MG63 (cell line): ENCODE measurements at regions not wholly inside any gene's neighbourhood (a gene's known extent, or its start where the extent isn't known, plus 50 kb on each side); places are given as distances from the start of the nearest gene placed in this dataset.

ENCODE experiments used
- DNase-seq: peaks from one replicate; pipeline ENCODE4 v3.0.0-alpha.2; 2020
- H3K27me3 ChIP-seq: fragments of 250-450 bp; sonication (Bioruptor Pico); 2 replicates; pipeline ENCODE4 v1.5.1; 2020; ENCODE audit warnings: mild to moderate bottlenecking, moderate library complexity
- H3K36me3 ChIP-seq: fragments of 250-450 bp; sonication (Bioruptor Pico); 2 replicates; pipeline ENCODE4 v1.5.1; 2020; ENCODE audit warnings: mild to moderate bottlenecking, moderate library complexity
- H3K4me3 ChIP-seq: fragments of 250-450 bp; sonication (Bioruptor Pico); 2 replicates; pipeline ENCODE4 v1.5.1; 2020; ENCODE audit warnings: mild to moderate bottlenecking, moderate library complexity
- H3K9me3 ChIP-seq: fragments of 250-450 bp; sonication (Bioruptor Pico); 2 replicates; pipeline ENCODE4 v1.5.1; 2020; ENCODE audit warnings: mild to moderate bottlenecking, moderate library complexity

DNA sequence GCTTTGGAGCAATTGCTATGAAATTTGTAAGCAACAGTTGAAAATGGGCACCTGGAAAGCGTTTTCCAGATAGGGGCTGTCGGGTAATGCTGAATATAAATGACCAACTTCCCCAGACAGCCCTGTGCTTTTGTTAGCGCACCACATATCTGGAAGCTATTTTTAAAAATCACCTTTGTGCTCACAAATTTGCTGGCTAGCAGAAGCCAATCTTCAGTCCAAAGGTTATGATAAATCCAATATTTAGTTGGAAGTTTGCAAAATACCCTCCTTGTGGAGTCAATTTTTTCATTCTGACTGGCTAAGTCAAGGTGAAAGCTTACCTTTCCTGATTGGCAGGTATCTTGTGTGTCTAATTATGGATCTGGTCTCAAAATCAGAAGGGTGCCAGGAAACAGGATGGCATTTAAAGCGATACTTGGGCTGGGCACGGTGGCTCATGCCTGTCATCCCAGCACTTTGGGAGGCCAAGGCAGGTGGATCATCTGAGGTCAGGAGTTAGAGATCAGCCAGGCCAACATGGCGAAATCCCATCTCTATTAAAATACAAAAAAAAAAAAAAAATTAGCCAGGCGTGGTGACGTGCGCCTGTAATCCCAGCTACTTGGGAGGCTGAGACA is 124.1 kb upstream of the AJAP1 start:
- Histone ChIP-seq H3K36me3 (no peaks in the 10 kb centered on the region), H3K27me3 (no peaks in the 10 kb centered on the region), H3K9me3 (no peaks in the 10 kb centered on the region), H3K4me3 (no peak overlapping the region)
- DNase-seq = no peak

DNA sequence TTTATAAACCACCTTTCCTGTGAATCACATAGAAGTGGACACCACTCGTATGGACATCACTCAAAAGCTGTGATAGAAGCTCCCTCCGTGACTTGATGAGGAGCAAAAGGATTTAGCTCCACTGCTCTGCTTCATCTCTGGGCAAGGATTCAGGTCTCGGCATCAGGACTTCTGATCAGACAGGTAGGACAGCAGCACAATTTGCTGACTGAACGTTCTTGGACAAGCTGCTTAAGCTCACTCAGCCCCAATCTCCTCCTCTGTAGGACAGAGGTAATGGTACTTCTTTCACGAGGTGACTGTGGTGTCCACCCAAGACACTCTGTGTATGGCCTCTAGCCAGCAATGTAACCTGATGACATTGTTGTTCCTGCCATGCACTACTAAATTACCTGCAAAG is 122.6 kb upstream of the AJAP1 start:
- no peaks in the 10 kb centered on the region for H3K27me3 ChIP-seq
- H3K9me3 ChIP-seq = no peaks in the 10 kb centered on the region
- H3K4me3 ChIP-seq = no peak overlapping the region
- H3K36me3 ChIP-seq = no peaks in the 10 kb centered on the region
- no peak for DNase-seq

DNA sequence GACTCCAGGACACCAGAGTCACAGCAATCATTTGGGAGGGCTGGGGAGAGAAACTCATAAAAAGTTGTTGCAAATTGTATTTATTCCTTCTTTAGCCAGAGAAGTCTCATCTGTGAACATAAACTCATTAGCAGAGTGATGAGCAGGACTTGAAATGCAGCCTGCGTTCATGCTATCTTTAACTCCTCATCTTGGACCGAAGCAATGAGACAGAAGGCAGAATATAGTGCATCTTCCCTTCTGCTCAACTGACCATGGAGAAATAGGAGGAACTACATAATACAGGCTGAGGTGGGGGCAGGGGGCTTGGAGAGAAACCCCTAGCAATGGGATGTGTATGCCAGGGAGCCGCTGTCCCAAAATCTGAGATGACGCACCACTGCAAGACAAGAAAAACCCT is 121.8 kb upstream of the AJAP1 start:
- no peaks in the 10 kb centered on the region for H3K27me3 ChIP-seq
- no peak overlapping the region for H3K4me3 ChIP-seq
- no peaks in the 10 kb centered on the region for H3K36me3 ChIP-seq
- no peaks in the 10 kb centered on the region for H3K9me3 ChIP-seq
- DNase-seq = no peak

DNA sequence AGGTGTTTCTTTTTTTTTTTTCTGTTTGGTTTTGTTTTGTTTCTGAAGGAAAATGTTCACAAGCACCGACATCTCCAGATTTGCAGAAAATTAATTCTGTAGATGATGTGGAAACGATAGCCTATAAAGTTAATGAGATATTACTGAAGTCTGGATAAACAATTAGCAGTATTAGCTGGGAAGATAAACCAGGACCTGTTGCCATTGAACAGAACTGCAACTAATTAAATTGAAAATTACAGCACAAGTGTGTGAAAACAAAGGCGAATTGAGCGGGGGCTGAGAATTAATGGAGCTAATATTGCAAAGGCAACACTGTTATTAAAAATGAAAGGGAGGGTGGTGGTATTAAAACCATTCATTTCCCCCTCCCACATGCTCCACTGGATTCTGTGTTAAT is 107.5 kb upstream of the AJAP1 start:
- no peaks in the 10 kb centered on the region for H3K9me3 ChIP-seq
- no peaks in the 10 kb centered on the region for H3K36me3 ChIP-seq
- DNase-seq = no peak
- no peaks in the 10 kb centered on the region for H3K27me3 ChIP-seq
- no peak overlapping the region for H3K4me3 ChIP-seq

DNA sequence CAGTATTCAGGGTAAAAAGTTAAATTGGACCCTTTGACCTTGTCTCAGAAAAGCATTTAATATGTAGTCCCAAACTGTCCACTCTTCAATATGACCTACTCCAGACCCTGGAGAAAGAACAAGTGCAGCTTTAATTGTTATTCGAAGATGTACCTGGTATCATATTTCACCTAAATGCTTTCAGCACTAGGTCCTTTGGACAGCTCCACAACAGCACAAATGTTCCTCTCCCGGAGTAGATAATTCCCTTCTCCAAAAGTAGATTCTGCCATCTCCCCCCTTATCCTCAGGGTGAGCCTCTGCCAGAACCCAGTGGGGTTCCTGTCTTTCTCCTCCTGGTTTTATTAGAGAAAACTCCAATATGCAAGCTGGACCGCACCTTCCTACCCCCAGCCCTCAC is 104.5 kb upstream of the AJAP1 start:
- no peak overlapping the region for H3K4me3 ChIP-seq
- no peaks in the 10 kb centered on the region for H3K36me3 ChIP-seq
- no peak for DNase-seq
- H3K27me3 ChIP-seq = no peaks in the 10 kb centered on the region
- H3K9me3 ChIP-seq = no peaks in the 10 kb centered on the region

DNA sequence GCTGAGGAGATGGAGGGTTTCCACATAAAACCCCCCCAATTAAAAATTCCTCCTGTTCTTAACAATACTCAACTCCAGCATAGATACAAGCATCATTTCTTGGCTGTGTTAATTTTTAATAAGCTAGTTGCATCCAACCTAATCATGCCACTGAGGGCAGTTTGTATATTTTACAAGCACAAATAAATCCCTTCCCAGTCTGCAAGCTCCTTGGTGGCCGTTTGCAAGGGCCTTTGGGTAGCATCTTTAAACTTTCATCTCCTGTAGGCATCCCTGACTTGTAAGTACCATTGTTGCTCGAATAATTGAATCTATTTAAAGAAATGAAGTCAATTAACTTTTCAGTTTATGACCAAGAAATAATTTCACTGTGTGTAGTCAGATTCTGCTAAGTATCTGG is 103.5 kb upstream of the AJAP1 start:
- no peak overlapping the region for H3K4me3 ChIP-seq
- no peak for DNase-seq
- H3K27me3 ChIP-seq = no peaks in the 10 kb centered on the region
- H3K36me3 ChIP-seq = no peaks in the 10 kb centered on the region
- H3K9me3 ChIP-seq = no peaks in the 10 kb centered on the region

DNA sequence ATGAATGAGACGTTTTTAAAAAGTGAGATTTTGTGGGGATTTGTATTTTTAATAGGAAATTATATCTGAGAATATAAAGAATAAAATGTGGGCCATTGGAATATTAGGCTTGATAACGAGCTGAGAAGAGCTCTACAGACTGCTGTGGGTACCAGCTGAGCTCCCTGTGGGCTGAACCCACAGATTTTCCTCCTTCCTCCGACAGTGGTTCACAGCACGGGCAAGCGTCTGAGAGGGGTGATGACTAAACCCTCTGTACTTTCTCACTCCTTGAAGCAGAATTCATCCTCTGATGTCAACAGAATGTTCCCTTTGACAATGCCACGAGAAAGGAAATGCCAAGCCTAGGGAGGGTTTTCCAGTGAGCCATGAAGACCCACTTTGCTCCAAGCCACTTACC is 102.7 kb upstream of the AJAP1 start:
- no peak overlapping the region for H3K4me3 ChIP-seq
- H3K27me3 ChIP-seq = no peaks in the 10 kb centered on the region
- no peaks in the 10 kb centered on the region for H3K9me3 ChIP-seq
- no peak for DNase-seq
- H3K36me3 ChIP-seq = no peaks in the 10 kb centered on the region

DNA sequence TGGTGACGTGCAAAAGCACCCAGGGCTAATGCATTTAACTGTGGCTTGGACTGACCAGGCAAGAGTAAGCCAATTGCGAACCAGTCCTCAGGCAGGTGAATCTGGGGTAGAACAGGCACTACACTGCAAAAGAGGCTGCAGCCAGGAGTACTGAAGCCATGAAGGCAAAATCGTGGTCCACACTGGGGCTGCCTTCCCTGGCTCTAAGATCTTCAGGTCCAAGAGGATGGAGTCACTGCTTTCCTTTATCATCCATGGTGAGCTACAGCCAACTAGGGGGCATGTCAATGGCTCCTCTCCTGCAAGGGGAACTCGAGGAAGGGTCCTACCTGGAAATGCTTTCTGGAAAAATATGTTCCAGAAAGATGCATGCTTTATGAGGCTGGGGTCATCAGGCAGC is 100.6 kb upstream of the AJAP1 start:
- no peaks in the 10 kb centered on the region for H3K36me3 ChIP-seq
- H3K27me3 ChIP-seq = no peaks in the 10 kb centered on the region
- no peaks in the 10 kb centered on the region for H3K9me3 ChIP-seq
- no peak overlapping the region for H3K4me3 ChIP-seq
- no peak for DNase-seq

DNA sequence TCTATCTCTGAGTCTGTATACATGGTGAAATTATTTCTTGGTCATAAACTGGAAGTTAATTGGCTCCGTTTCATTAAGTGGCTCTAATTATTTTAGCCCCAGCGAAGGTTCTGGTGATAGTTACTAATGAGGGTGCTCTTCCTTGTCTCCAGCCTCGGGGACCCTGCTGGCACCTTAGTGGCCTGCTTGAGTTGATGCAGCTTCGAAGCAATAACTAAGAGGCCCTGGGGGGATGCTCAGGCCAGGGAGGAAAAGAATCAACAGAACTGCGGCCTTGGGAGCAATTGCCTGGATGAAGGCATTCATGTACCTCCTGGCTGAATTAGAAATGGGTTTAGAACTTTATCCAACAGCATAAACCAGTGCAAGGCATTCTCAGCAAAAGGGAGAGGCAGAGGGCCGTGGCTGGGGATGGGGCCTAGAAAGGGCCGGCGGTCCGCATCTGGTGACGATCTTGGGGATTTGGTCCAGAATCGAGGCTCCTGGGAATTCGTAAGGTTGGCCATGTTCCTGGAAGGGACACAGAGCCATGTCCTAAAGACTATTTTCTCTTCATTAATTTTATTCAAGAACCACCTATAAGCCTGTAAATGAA is 100.0 kb upstream of the AJAP1 start:
- Histone ChIP-seq H3K27me3 (no peaks in the 10 kb centered on the region), H3K9me3 (no peaks in the 10 kb centered on the region), H3K4me3 (no peak overlapping the region), H3K36me3 (no peaks in the 10 kb centered on the region)
- DNase-seq = no peak

DNA sequence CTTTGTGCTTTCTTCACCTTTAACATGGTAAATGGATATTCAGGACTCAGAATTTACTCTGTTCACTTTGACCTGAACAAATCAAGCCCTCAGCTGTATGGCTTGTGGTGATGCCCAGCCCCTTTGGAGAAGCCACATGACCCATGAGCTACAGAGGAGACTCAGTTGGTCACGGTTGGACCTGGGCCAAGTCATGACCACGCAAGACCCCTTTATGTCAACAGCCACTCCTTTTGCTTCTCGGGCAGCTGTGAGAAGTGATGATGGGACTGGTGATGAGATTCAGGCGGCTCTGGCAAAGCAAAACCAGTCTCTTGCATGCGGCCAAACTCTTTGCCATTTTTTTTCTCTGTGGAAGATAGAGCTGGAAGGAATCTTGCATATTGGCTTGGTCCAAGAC is 96.5 kb upstream of the AJAP1 start:
- Histone ChIP-seq H3K27me3 (no peaks in the 10 kb centered on the region), H3K36me3 (no peaks in the 10 kb centered on the region), H3K9me3 (no peaks in the 10 kb centered on the region), H3K4me3 (no peak overlapping the region)
- DNase-seq = no peak

DNA sequence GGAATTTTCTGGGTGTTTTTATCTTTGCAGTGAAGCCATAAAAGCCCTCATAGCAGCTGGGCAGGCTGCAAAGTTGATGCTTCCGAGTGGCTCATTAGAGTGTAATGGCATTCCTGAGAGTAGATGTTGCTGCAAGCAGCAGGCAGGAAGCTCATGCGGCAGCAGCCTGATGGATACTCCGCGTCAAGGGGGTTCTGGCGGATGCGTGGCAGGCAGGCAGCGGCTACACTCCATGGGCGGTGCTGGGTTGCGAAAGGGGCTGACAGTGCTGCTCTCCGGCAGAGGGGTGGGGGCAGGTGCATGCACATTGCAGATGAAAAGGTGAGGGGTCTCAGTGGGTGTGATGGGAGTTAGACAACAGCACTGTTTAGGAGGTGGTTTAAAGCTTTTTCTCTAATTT is 93.2 kb upstream of the AJAP1 start:
- H3K27me3 ChIP-seq = no peaks in the 10 kb centered on the region; the same call in 1 of the 2 replicates
- no peak for DNase-seq
- no peak overlapping the region for H3K4me3 ChIP-seq
- H3K36me3 ChIP-seq = no peaks in the 10 kb centered on the region
- no peaks in the 10 kb centered on the region for H3K9me3 ChIP-seq

DNA sequence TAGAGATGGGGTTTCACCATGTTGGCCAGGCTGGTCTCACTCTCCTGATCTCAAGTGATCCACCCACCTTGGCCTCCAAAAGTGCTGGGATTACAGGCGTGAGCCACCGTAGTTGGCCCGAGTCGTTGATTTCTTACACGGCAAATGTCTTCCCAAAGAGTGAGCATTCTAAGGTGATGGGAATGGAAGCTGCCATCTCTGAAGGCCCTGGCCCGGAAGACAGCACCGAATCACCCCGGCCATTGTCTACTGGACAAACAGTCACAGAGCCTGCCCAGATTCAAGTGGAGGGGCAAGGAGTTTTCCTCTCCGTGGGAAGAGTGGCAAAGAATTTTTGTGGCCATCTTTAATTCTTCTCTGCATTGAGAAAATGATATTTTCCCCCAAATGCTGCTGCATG is 92.1 kb upstream of the AJAP1 start:
- Histone ChIP-seq H3K4me3 (no peak overlapping the region), H3K27me3 (no peaks in the 10 kb centered on the region; the same call in 1 of the 2 replicates), H3K9me3 (no peaks in the 10 kb centered on the region), H3K36me3 (no peaks in the 10 kb centered on the region)
- no peak for DNase-seq

DNA sequence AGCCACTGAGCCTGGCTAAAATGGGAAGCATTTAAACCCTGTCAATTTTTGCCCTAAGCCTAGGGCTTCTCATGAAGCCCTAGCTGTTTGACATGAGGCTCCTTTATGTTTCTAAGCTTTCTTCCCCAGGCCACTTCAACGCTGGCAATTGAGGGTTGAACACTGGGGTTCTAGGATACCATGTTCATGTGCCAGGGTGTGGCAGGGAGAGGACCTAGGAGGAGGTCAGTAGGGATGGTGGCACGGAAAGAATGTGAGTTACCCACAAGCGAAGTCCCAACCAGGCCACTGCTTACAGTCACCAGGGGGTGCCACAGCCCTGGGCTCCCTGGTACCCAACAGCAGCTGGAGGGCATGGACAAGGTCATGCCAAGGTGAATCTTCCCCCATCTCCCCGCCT is 90.8 kb upstream of the AJAP1 start:
- no peaks in the 10 kb centered on the region for H3K36me3 ChIP-seq
- H3K9me3 ChIP-seq = no peaks in the 10 kb centered on the region
- no peak overlapping the region for H3K4me3 ChIP-seq
- DNase-seq = no peak
- no peaks in the 10 kb centered on the region; the same call in 1 of the 2 replicates for H3K27me3 ChIP-seq

DNA sequence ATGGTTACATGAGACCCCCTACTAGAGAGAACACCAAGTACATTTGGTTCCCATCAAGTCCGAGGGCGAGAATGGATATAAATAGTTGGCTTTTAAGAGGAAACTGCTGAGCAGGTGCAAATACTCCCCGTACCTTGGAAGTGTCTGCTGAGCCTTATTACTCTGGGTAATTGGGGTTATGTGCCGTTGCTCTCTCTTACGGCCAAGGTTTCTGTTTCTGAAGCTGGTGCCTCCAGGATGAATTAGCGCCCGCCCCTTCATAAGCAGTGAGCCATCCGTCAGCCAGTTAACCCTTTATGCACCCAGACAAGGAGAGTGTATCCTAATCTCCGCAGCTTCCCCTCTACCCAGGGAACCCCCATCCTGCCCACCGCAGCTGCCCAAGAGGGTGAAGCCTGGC is 90.4 kb upstream of the AJAP1 start:
- no peaks in the 10 kb centered on the region for H3K36me3 ChIP-seq
- DNase-seq = no peak
- no peak overlapping the region for H3K4me3 ChIP-seq
- H3K9me3 ChIP-seq = no peaks in the 10 kb centered on the region
- no peaks in the 10 kb centered on the region; the same call in 1 of the 2 replicates for H3K27me3 ChIP-seq

DNA sequence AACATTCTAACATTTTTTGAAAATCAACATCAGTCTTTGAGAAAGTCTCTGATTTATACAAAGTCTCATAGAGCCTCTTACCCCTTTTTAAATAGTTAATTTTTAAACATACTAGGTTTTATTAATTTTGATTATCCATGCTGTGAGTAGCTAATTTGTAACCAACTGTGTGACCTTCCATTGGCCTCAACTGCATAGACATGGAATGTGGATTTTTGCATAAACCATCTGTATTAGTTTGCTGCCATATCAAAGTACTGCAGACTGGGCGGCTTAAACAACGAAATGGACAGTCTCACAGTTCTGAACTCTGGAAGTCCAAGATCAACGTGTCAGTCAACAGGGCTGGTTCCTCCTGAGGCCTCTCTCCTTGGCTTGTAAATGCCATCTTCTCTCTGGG is 89.2 kb upstream of the AJAP1 start:
- DNase-seq = no peak
- H3K27me3 ChIP-seq = no peaks in the 10 kb centered on the region; the same call in 1 of the 2 replicates
- no peaks in the 10 kb centered on the region for H3K36me3 ChIP-seq
- H3K4me3 ChIP-seq = no peak overlapping the region
- no peaks in the 10 kb centered on the region for H3K9me3 ChIP-seq

DNA sequence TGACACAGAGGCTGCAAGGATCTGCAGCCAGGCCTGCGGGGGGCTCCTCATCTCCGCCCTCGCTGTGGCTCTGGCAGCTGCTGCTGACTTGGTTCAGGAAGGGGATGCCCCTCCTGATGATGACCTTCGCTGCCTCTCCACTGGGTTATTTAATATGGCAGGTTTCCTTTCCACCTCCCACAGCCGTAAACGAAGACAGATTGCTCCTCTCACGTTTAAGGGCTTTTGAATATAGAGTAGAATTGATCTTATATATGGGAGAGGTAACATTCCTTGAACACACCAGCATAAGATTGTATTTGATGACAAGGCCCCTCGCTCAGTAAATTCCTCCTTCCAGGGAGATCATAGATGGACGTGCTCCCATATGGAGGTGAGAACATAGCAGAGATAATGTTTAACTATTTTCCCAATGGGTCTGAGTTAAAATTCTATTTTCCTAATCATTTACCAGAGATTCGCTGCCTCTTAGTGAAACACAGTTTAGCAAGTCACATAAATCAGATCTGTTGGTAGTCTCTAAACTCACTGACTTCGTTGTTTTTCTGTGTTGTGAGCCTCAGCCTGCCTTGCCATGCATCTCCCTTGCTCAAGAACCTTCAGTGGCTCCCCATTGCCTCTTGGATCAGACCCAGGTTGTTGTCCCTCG is 88.5 kb upstream of the AJAP1 start:
- Histone ChIP-seq H3K4me3 (no peak overlapping the region), H3K27me3 (no peaks in the 10 kb centered on the region; the same call in 1 of the 2 replicates), H3K9me3 (no peaks in the 10 kb centered on the region), H3K36me3 (no peaks in the 10 kb centered on the region)
- DNase-seq = no peak

DNA sequence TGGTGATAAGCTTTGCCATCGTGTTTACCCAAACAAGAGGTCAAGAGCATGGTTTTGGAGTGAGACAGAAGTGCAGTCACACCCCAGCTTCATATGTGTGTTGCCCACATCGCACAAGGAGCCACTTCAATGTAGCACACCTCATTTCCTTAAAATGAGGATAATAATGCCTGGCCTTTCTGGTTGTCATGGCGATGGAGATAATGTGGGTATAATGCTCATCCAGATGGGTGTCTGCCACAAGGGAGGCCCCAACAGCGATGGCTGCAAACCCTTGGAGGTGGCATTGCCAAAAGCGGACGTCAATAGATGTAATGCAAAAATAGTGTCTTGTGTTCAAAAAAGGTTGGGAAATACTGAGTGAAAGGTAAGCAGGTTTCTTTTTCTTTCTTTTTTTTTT is 83.1 kb upstream of the AJAP1 start:
- Histone ChIP-seq H3K36me3 (no peaks in the 10 kb centered on the region), H3K27me3 (peaks cover 3% of the 10 kb centered on the region; the same call in 1 of the 2 replicates), H3K9me3 (no peaks in the 10 kb centered on the region), H3K4me3 (no peak overlapping the region)
- DNase-seq = no peak

DNA sequence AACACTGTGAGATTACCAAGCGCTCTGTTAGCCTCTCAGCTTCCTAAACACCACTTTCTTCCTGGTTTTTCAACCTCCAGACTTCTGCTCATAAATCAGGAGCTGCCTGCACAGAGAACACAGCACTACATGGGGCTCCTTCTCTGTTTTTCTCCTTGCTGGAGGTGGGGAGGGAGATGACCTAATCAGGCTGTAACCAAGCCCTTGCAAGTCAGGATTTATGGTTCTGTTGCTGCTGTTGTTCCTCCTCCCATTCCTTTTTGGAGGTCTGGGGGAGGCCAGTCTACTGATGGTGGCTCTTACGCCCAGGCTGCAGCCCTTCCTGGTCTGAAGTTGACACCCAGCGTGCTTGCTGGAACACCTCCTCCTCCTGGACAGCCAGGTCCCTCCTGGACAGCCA is 80.9 kb upstream of the AJAP1 start:
- Histone ChIP-seq H3K27me3 (peaks cover 3% of the 10 kb centered on the region; the same call in 1 of the 2 replicates), H3K4me3 (no peak overlapping the region), H3K9me3 (no peaks in the 10 kb centered on the region), H3K36me3 (no peaks in the 10 kb centered on the region)
- DNase-seq = no peak
